Endothelial cell of umbilical vein (primary cell): ENCODE measurements at regions not wholly inside any gene's neighbourhood (a gene's known extent, or its start where the extent isn't known, plus 50 kb on each side); places are given as distances from the start of the nearest gene placed in this dataset.

Experiments used
- BruUV-seq: library from RNA; stranded (reverse); fragments of 400-500 nt; replicated peaks from 2 replicates; lab custom pipeline; 2021; lab: Mats Ljungman, UMichigan
- CTCF ChIA-PET: fragments of 300-600, 350-600 bp; sonication (Branson Sonifier 250); formaldehyde crosslinking; loops from one replicate; lab custom pipeline; 2021; ENCODE audit warnings: antibody characterized with exemption, inconsistent platforms; lab: Charles Lee
- POLR2A ChIA-PET: fragments of 300-600, 350-600 bp; sonication (Branson Sonifier 250); formaldehyde crosslinking; loops from one replicate; lab custom pipeline; 2021; ENCODE audit warnings: antibody characterized with exemption, inconsistent platforms; lab: Charles Lee
- DNase-seq: peaks from one replicate; pipeline ENCODE4 v3.0.0-alpha.2; 2011; ENCODE audit warnings: low read depth, low spot score
- FAIRE-seq: peaks from 2 replicates; lab custom pipeline; 2011; peaks lifted over from hg19 to GRCh38; lab: Jason Lieb, UNC
- H2AFZ ChIP-seq: 2 replicates; pipeline ENCODE4 v1.6.0; 2012; ENCODE audit warnings: low read depth, low read length, control low read depth, inconsistent platforms
- H3K27ac ChIP-seq: 2 replicates; pipeline ENCODE4 v1.5.1; 2011; ENCODE audit warnings: low read depth, mild to moderate bottlenecking, control low read depth, low read length, moderate library complexity; ENCODE audit not compliant: insufficient read depth
- H3K27me3 ChIP-seq, 2 experiments: 2 replicates each; pipeline versions ENCODE4 v1.6.0 to v1.6.1; 2011; ENCODE audit warnings: low read length in 2 of 2, mixed read lengths in 1 of 2; ENCODE audit not compliant: control insufficient read depth in 2 of 2, insufficient read depth in 2 of 2
- H3K36me3 ChIP-seq, 2 experiments: 2 replicates in 1 of 2; 3 replicates in 1 of 2; pipeline ENCODE4 v1.5.1; 2011; ENCODE audit warnings: low read length in 2 of 2, mild to moderate bottlenecking in 1 of 2, moderate library complexity in 1 of 2; ENCODE audit not compliant: control insufficient read depth in 2 of 2, insufficient read depth in 2 of 2; ENCODE audit errors: extremely low read depth in 1 of 2
- H3K4me1 ChIP-seq: 3 replicates; pipeline ENCODE4 v1.5.1; 2011; ENCODE audit warnings: mild to moderate bottlenecking, low read length; ENCODE audit not compliant: control insufficient read depth, insufficient read depth; ENCODE audit errors: extremely low read depth
- H3K4me2 ChIP-seq: 2 replicates; pipeline ENCODE4 v1.6.1; 2011; ENCODE audit warnings: low read length, control low read depth, mixed read lengths; ENCODE audit not compliant: insufficient read depth
- H3K4me3 ChIP-seq, 3 experiments: fragments of 200-600 bp in 1 of 3; sonication (generic), shearing (Covaris generic) in 1 of 3; replicated peaks in 1 of 3; 2 replicates each; pipeline ENCODE4 v1.5.1; 2011 to 2016; ENCODE audit warnings: control low read depth in 3 of 3, low read length in 3 of 3, mild to moderate bottlenecking in 2 of 3, inconsistent platforms in 1 of 3, low read depth in 1 of 3, moderate library complexity in 1 of 3; ENCODE audit not compliant: insufficient read depth in 1 of 3
- H3K79me2 ChIP-seq: 2 replicates; pipeline ENCODE4 v1.6.0; 2012; ENCODE audit warnings: low read length, inconsistent platforms; ENCODE audit not compliant: control insufficient read depth, insufficient read depth
- H3K9ac ChIP-seq: replicated peaks from 2 replicates; pipeline ENCODE3; 2011; ENCODE audit warnings: low read length, control low read depth; ENCODE audit not compliant: insufficient read depth; ENCODE audit errors: extremely low read depth
- H3K9me1 ChIP-seq: replicated peaks from 3 replicates; pipeline ENCODE4 v1.6.0; 2011; ENCODE audit warnings: mild to moderate bottlenecking, low read length; ENCODE audit not compliant: control insufficient read depth, insufficient read depth; ENCODE audit errors: extremely low read depth
- H3K9me3 ChIP-seq: replicated peaks from 2 replicates; pipeline ENCODE4 v1.5.1; 2012; ENCODE audit warnings: low read length, inconsistent platforms; ENCODE audit not compliant: control insufficient read depth, insufficient read depth
- H4K20me1 ChIP-seq: replicated peaks from 2 replicates; pipeline ENCODE3; 2011; ENCODE audit warnings: mild to moderate bottlenecking, low read length; ENCODE audit not compliant: control insufficient read depth, insufficient read depth; ENCODE audit errors: extremely low read depth
- EZH2 ChIP-seq: IDR thresholded peaks from 2 replicates; pipeline ENCODE4 v1.6.1; 2012; ENCODE audit warnings: borderline replicate concordance, low read depth, mild to moderate bottlenecking, moderate library complexity, low read length, inconsistent platforms; ENCODE audit not compliant: severe bottlenecking
- FOS ChIP-seq: IDR thresholded peaks from 2 replicates; pipeline ENCODE4 v1.6.1; 2011; ENCODE audit warnings: mild to moderate bottlenecking, low read length, moderate library complexity, borderline replicate concordance; ENCODE audit not compliant: insufficient read depth
- GATA2 ChIP-seq: IDR thresholded peaks from 2 replicates; pipeline ENCODE4 v1.7.0; 2011; ENCODE audit warnings: low read depth, mild to moderate bottlenecking, moderate library complexity, mixed read lengths, low read length; ENCODE audit not compliant: insufficient read length, insufficient read depth
- JUN ChIP-seq: IDR thresholded peaks from 2 replicates; pipeline ENCODE4 v1.6.1; 2011; ENCODE audit warnings: borderline replicate concordance, low read depth; ENCODE audit not compliant: insufficient read length, insufficient read depth
- MYC ChIP-seq: IDR thresholded peaks from one replicate; pipeline ENCODE4 v1.6.1; 2011; ENCODE audit warnings: mild to moderate bottlenecking, low read depth, low read length
- POLR2A ChIP-seq: IDR thresholded peaks from 2 replicates; pipeline ENCODE4 v1.6.1; 2012; ENCODE audit warnings: low read depth, mild to moderate bottlenecking, control low read depth, low read length
- POLR2AphosphoS5 ChIP-seq: IDR thresholded peaks from 2 replicates; pipeline ENCODE4 v1.6.1; 2012; ENCODE audit warnings: low read depth, mild to moderate bottlenecking, control low read depth, low read length, moderate library complexity; ENCODE audit not compliant: insufficient read depth
- dilution Hi-C: fragments of 300-500 bp; cut with MboI; formaldehyde crosslinking; loops from one replicate; pipeline ENCODE4 v1.15.0; 2019; ENCODE audit warnings: low sequenced_read_pairs; ENCODE audit not compliant: extremely low pct_ligation_motif_present
- intact Hi-C: fragments of 100-400 bp; cut with micrococcal nuclease; formaldehyde crosslinking; loops from one replicate; pipeline ENCODE4 v1.10.0; 2022
- TF ChIP-seq, protein P1 (sequence below): IDR thresholded peaks from 2 replicates; pipeline ENCODE4 v1.6.1; 2011; ENCODE audit not compliant: insufficient read depth, insufficient read length
- TF ChIP-seq, protein P2 (sequence below), 2 donors: IDR thresholded peaks; 1 replicate in 1 of 2; 2 replicates in 1 of 2; pipeline ENCODE4 v1.5.1; 2011; ENCODE audit warnings: low read length in 2 of 2, mild to moderate bottlenecking in 2 of 2, moderate library complexity in 2 of 2, control low read depth in 1 of 2, inconsistent platforms in 1 of 2, low read depth in 1 of 2; ENCODE audit not compliant: insufficient read depth in 1 of 2; ENCODE audit errors: extremely low read depth in 1 of 2

DNA sequence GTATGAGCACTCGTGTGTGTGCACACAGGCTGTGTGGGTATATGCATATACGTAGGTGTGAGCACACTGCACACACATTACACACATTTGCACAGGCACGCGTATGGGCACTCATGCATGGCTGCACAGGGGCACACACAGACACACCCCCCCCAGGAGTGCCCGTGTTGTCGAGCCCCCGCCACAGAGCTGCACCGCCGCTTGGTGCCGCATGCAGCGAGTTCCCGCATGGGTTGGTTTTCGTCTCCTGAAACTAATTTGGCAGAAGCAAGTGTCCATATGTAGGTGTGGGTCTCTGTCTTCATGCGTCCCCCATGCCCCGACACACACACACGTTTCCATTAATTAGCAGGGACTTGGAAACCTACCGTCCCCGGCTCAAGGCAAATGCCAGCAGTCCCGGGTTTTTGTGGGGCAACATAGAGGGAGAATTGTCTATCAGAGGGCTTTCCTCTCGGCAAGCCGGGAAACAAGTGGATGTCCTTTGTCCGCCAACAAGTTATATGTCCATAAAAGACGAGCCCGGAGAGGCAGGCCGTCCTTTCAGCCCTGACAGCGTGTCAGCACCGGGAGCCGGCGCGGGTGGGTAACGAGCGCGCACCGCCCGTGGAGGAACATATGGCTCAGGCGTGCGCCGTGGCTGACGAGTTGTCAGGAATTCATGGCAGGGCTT, 1291.7 kb downstream of the BRD1 start:
- DNase-seq (no peak), FAIRE-seq (no peak)
- no peaks in the 10 kb centered on the region for H3K9me1 ChIP-seq
- dilution Hi-C loops (no loop called here), intact Hi-C loops (no loop called here)
- BruUV-seq: no TSS peak
- no peak overlapping the region for H2AFZ ChIP-seq
- no peaks in the 10 kb centered on the region for H3K79me2 ChIP-seq
- H3K4me2 ChIP-seq: no peak overlapping the region
- no peak overlapping the region for H3K27ac ChIP-seq
- H3K27me3 ChIP-seq: no peaks in the 10 kb centered on the region
- no peak for TF ChIP-seq FOS
- TF ChIP-seq POLR2A: no peak
- no peak for TF ChIP-seq MYC
- TF ChIP-seq, protein P1, sequence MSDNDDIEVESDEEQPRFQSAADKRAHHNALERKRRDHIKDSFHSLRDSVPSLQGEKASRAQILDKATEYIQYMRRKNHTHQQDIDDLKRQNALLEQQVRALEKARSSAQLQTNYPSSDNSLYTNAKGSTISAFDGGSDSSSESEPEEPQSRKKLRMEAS: no peak
- no peak for TF ChIP-seq GATA2
- TF ChIP-seq EZH2: no peak
- no peak for TF ChIP-seq JUN
- TF ChIP-seq, protein P2, sequence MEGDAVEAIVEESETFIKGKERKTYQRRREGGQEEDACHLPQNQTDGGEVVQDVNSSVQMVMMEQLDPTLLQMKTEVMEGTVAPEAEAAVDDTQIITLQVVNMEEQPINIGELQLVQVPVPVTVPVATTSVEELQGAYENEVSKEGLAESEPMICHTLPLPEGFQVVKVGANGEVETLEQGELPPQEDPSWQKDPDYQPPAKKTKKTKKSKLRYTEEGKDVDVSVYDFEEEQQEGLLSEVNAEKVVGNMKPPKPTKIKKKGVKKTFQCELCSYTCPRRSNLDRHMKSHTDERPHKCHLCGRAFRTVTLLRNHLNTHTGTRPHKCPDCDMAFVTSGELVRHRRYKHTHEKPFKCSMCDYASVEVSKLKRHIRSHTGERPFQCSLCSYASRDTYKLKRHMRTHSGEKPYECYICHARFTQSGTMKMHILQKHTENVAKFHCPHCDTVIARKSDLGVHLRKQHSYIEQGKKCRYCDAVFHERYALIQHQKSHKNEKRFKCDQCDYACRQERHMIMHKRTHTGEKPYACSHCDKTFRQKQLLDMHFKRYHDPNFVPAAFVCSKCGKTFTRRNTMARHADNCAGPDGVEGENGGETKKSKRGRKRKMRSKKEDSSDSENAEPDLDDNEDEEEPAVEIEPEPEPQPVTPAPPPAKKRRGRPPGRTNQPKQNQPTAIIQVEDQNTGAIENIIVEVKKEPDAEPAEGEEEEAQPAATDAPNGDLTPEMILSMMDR (IDR thresholded peaks at IDR 0.05; ENCODE audit: extremely low read depth in 1 of 2, insufficient read depth in 1 of 2, low read depth in 1 of 2, low read length in 2 of 2): no peak
- no peak for TF ChIP-seq POLR2AphosphoS5
- no peaks in the 10 kb centered on the region for H3K4me1 ChIP-seq
- peaks cover 4% of the 10 kb centered on the region for H3K9me3 ChIP-seq
- no peak overlapping the region for H3K4me3 ChIP-seq
- no peaks in the 10 kb centered on the region for H3K36me3 ChIP-seq
- no peaks in the 10 kb centered on the region for H4K20me1 ChIP-seq
- CTCF ChIA-PET: no interaction called here
- H3K9ac ChIP-seq: no peak overlapping the region
- POLR2A ChIA-PET: no interaction called here
